NCI-H1105 (cell line): ENCODE measurements at regions not wholly inside any gene's neighbourhood (a gene's known extent, or its start where the extent isn't known, plus 50 kb on each side); places are given as distances from the start of the nearest gene placed in this dataset.
"Not testable (repeated sequence)": the region's sequence is repeated elsewhere in the genome, so short reads cannot be mapped to it uniquely, and the experiment has no call there.

Experiments
- DNase-seq: peaks from one replicate; lab custom pipeline; 2025; lab: John Stamatoyannopoulos, UW

DNA sequence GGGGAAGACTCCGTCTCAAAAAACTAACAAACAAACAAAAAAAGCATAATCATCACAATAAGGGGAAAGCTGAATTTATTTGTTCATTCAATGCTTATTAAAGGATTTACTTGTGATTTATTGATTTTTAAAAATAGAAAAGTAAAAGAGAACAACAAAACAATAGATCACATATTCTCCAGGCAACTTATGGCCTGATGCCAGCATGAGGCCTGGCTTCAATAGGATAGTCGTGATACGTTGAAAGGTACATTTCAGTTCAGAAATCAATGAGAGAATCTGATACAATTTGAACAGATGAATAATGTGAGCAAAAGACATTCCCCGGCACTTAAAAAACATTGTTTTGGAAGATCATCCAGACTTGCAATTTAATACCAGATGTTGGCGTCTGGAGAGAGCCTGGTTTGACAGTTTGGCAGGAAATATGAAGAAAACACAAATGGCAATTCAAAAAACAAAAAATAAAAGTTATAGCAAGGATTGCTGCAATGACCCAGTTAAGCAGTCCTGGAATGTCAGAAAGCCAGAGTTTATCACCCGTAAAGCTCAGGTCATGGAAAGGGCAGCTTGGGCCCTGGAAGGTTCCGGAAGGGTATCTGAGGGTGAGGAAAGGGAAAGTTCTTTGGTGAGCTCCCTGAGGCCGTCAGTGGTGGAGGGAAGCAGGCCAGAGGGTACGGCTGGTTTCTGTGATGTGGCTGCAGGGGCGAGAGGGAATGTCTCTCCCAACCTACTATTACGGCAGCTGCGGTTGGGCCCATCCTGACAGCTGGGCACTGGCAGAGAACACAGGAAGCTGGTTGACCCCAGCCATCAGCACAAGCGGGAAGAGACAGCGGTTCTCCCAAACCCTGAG lies 230.2 kb upstream of the HES1 start:
- DNase-seq = no peak

DNA sequence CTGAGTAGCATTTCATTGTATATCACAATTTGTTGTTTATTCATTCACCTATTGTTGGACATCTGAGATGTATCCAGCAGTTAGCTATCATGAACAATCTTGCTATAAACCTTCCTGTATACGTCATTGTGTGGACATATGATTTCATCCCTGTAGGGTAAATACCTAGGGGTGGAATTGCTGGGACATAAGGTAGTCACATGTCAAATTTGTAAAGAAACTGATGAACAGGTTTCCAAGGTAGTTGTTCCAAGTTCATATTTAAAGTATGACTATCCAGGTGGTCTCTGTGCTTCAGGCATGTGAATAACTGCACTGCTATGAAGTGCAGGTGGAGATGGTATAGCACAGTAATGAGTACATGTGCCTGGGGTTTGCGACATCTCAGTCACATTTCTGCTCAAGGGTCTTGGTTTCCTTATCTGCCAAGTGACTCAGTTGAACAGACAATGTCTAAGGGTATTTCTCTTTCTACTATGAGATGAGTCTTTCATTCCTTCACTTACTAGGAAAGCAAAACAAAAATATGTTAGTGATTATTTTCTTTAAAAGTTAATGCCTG lies 229.0 kb upstream of the HES1 start:
- DNase-seq = no peak

DNA sequence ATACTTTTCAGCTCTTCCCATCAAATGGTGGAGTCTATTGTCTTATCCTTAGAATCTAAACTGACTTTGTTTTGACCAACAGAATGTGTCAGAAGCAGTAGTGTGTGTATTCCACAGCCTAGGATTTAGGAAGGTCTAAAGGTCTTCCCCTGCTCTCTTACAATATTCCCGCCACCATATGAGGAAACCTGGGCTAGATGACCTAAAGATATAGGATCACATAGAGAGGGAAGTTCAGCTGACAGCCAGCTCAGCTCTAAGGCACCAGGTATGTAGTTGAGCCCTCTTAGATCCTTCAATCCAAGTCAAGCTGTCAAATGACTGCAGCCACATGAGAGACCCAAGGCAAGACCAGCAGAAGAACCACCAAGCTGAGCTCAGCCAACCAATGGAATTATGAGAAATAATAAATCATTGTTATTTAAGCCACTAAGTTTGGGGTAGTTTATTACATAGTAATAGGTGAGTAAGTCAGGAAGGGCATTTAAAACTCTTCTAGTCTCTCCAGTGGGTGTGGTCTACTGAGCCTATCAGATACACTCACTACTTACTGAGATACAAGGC lies 227.7 kb upstream of the HES1 start:
- no peak for DNase-seq

DNA sequence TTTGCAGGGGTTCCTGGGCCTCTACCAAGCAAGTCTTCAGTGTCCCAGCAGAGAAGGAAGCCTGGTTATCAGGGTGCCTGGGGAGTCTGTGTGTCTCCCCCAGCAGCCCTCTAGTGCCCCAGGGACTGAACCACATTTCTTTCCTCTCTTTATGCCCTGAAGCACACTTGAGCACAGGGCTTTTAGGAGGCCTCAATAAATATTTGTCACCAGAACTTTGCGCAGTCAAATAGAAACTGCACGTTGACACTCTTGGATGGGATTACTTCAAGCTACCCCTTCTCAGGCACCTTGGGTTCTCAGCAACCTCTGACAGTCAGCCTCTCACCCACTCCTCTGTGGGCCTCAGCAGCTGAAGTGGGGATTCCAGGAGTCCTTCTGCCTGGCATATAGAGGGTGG lies 226.6 kb upstream of the HES1 start:
- DNase-seq = no peak

DNA sequence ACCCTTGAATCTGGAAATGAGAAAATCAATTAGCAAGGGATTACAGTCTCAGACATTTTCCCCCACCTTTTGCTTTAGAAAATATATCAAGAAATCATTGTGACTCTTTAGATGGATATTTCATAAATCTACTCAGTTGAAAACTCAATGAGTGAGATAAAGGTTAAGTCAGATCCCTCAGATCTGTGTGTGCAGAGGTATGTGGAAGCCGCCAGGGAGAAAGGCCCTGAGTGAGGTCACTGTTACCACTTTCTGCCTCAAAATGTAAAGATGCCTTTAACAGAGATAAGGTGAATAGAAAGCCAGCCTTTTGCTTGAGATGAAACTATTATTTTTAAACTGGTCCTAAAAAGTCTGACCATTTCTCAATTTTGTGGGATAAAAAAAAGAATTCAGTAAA lies 225.6 kb upstream of the HES1 start:
- DNase-seq = no peak

DNA sequence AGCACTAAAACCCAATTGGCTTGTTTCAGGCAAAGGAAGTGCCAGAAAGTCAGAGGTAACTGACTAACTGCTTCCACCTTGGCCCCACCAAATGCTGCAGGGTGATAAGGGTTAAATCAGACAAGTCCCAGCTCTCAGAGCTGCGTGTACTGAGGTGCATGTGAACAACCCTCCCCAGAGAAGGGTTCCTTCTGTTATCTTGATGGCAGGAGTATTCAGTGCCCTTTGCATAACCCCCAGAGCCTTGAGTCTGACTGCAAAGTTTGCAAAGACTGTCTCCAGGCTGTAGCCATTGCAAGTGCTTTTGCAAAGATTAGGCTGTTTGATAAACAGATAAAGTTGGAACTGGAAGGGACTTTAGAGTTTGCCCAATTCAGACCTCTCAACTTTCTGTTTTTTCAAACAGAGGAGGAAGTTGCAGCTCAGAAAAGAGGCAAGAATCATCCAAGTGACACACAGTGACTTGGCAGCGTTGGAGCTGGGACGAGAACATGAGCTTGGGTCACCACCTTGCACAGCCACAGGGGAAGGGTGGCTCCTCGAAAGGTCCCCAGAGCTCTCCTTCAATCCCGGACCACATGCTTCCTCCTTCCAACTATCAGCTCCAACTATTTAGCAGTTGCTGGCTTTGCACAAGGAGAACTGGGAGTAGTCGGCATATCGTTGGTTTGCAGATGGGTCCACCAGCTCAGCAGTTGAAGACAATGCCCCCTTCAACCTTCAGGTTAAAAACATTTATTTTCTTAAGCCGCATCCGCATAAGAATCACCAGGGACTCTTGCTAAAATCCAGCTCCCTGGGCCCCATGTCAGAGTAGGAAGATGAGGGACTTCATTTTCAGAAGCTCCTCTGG lies 224.8 kb upstream of the HES1 start:
- DNase-seq = no peak

DNA sequence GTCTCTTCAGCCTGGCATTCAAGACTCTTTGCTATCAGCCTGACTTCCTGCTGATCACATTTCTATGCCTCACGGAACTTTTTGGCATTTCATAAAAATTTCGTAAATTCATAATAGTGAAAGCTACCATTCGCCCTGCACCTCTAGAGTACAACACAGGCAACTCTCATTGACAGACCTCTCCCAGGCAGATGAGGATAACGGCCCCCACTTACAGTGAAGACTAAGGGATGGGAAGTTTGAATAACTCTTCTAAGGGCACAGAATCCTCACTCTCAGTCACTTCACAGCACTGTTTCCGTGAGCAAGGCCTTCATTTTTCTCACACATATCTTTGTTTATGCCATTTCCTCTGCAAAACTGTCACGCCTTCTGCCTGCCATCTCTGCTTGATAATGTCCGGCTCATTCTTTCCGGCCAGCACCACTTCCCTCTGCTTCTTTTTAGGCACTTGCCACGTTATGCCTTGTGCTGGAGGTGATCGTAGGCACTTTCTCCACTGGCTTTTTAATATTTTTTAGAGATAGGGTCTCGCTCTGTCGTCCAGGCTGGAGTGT lies 224.1 kb upstream of the HES1 start:
- no peak for DNase-seq

DNA sequence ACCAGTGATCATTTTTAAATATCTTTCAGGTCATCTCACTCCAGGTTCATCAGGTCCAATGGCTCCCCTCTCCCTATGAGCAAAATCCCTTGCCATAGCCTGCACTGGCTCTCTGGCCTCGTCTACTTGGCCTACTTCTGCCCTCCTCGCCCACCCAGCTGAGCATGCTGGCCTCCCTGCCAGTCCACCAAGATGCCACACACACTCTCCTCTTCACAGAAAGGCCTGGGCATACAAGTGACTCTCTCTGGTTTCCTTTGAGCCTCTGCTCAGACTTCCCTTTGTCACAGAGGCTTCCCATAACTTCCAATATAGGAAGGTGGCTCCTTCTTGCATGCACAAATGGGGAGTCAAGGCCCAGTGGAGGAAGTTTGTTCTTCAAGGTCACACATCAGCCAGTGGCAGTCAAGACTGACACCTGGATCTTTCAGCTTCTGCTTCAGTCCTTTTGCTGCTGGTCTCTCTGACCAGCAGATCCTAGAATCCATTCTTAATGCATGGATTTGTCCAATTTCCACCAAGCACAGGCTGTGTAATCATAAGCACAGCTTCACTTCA lies 223.2 kb upstream of the HES1 start:
- no peak for DNase-seq

DNA sequence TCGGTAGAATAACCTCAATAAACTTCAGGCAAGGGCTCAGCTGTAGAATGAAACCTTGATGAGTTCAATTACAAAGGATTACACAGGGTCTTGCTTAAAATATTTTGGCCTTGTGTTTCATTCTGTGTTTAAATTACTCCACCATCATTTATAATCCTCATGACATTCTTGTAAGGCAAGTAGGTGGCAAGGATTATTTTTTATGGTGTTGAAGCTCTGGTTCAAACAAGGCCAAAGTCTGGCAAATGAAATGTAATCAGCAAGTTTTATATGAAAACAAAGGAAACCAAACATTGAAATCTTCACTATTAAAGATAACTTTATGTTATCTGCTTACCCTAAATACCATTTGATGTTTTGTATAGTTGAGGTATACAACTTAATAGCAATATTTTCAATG lies 221.3 kb upstream of the HES1 start:
- DNase-seq = no peak

DNA sequence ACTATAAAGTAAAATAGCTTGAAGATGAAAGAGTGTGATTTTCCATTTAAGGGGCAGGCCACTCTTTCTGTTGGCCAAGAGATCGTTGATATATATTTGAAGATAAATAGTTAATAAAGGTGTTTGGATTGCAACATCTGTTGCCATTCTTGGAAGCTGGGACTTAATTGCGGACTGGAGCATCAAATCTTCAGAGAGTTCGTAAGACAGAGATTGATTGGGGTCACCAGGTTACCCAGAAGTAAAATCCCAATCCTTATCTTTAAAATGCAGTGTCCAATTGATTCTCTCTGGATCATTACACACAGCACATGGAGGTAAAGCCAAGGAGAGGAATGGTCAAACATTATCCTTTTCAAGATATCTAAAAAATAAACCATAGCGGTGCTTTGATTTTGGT lies 220.8 kb upstream of the HES1 start:
- DNase-seq = no peak

DNA sequence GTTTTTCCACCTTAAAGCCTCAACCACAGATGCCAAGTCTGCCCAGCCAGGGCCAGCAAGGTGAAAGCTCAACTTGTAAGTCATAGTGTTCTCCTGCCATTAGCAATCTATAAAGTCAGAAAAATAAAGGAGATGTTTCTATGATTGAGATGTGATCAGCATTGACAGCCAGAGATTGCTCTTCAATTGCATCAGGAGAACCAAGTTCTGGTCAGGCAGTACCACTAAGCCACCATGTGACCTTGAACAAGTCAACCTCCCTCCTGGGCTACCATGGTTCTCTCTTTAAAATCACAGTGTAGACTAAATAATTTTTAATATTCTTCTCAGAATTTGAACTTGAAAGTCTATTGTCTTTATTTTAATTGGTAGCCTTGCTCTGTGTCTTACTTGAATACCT lies 220.3 kb upstream of the HES1 start:
- DNase-seq = no peak

DNA sequence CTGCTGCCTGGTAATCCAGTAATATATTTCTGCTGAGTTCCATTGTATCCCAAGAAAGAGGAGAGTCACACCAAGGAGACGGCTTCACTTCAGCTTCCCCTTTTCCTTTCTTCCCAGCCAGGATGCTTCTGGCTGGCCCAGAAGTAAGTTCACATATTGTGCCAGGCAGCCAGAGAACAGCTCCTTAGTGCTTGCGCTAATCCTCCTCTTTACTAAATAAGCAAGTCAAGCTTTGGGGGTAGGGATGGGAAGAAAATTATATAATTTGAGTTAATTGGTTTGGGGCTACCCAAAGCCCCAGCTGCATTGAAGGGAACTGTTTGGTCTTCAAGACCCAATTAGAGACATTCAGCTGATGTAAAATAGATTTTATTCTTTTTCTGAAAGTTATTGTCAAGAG lies 218.8 kb upstream of the HES1 start:
- DNase-seq = no peak

DNA sequence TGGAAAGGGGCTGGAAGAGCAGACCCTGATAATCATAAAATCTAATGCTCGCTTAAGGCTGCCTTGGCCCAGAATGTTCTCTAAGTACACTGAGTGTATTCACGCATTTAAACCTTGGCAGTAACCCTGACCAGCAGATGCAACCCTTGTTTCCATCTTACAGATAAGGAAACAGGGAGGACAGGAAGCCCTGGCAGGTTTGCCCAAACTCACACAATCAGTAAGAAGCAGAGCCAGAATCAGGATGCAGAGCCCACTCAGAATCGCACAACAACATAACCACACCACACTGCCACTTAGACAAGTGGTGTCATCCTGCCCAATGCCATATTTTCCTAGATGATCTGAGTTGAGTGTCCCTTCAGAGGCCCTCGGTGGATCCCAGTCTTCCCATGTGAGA lies 214.5 kb upstream of the HES1 start:
- no peak for DNase-seq

DNA sequence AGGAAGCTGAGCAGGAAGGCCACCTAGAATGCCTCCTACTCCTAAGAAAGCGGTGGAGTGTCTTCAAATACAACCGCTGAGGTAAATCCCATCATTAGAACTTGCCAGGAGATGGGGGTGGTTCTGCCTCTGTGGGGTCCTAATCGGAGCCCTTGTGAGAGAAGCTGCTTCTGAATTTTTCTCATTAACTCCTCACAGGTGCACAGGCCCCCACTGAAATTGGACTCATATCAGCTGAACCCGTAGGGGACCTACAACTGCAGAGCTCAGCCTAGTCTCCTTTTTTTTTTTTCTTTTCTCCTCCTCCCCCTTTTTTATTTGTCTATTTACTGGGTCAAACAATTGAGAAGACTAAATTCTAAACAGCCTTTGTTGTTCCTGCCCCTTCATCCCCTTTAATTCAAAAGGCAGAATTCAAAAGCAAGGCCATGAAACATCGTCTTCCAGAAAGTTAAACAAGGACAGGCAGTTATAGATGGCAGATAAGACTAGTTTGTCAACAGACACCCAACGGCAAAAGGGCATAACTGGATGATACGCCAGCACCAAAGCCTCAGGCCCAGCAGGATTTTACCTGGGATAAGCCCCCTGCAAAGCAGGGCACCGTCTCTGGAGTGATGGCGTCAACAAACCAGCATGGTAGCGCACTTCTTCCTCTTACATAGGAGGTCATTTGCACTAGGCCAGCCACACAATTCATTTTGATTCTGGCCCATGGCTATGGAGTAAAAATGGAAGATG lies 213.7 kb upstream of the HES1 start:
- no peak for DNase-seq

DNA sequence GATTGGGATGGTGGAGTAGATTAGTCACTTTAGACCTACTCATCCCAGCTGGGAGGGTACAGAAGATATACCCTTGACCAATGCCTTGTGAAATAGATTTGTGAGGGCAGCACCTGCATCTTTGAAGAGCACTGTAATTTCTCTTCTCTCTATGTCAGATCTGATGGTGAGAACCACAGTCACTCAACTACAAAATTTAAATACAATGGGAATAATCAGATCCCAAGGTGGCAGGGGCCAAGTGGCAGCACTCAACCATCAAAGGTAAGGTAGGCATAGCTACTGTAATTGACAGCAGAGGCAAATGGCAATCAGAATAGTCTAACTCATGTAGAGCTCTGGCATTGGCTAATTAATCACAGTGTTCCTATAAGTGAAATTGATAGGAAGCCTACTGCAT lies 212.0 kb upstream of the HES1 start:
- DNase-seq = not testable (repeated sequence)

DNA sequence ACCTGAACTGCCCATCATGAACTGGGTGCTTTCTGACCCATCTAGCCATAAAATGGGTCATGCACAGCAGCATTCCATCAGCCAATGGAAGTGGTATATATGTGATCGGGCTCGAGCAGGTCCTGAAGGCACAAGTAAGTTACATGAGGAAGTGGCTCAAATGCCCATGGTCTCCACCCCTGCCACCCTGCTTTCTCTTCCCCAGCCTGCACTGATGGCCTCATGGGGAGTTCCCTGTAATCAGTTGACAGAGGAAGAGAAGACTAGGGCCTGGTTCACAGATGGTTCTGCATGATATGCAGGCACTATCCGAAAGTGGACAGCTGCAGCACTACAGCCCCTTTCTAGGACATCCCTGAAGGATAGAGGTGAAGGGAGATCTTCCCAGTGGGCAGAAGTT lies 209.9 kb upstream of the HES1 start:
- DNase-seq = not testable (repeated sequence)

DNA sequence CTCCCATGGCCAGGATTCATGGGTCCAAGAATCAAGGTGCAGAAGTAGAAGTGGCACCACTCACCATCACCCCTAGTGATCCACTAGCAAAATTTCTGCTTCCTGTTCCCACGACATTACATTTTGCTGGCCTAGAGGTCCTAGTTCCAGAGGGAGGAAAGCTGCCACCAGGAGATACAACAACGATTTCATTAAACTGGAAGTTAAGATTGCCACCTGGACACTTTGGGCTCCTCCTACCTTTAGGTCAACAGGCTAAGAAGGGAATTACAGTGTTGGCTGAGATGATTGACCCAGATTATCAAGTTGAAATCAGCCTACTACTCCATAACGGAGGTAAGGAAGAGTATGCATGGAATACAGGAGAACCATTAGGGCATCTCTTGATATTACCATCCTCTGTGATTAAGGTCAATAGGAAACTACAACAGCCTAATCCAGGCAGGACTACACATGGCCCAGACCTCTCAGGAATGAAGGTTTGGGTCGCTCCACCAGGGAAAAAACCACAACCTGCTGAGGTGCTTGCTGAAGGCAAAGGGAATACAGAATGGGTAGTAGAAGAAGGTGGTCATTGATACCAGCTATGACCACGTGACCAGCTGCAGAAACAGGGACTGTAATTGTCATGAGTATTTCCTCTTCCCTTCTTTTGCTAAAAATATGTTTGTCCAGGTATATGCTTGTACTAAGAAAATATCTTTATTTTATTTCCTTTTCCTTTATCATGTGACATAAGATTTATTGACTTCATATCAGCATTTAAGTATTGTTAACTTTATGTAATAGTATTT lies 208.3 kb upstream of the HES1 start:
- DNase-seq = not testable (repeated sequence)

DNA sequence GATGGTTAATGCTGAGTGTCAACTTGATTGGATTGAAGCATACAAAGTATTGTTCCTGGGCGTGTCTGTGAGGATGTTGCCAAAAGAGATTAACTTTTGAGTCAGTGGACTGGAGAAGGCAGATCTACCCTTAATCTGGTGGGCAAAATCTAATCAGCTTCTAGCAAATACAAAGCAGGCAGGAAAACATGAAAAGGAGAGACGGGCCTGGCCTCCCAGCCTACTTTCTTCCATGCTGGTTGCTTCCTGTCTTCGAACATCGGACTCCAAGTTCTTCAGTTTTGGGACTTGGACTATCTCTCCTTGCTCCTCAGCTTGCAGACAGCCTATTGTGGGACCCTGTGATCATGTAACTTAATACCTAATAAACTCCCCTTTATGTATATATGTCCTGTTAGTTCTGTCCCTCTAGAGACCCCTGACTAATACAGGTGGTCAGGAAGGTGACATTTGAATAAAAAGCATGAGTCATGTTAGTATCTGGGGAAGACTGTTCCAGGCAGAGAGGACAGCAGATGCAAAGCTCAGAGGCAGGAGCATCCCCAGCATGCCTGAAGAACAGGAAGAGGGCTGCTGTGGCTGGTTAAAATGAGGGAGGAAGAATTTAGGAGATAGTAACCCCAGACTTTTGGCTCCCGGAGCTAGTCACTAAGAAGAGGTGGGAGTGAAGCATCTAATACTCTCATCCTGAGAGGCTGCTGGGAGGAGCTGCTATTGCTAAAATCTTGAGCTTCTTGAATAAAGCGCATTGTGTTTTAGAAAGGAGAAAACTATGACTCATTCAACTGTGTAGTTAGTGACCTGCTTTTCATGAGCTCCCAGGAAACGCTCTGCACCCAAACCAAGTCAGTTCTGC lies 207.4 kb upstream of the HES1 start:
- no peak for DNase-seq

DNA sequence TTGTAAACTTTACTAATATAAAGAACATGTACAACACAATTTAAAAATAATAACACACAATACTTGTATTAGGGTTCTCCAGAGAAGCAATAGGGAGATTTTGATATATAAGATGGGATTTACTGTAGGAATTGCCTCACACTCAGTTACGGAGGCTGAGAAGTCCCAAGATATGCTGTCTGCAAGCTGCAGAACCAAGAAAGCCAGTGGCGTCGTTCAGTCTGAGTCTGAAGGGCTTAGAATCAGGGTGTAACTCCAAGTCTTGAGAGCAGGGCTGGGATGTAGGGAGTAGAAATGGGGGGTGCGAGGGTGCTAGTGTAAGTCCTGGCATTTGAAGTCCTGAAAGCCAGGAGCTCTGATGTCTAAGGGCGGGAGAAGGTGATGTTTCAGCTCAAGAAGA lies 206.6 kb upstream of the HES1 start:
- no peak for DNase-seq
